ENCODE measurements at regions not wholly inside any gene's neighbourhood (a gene's known extent, or its start where the extent isn't known, plus 50 kb on each side); places are given as distances from the start of the nearest gene placed in this dataset.

DNA sequence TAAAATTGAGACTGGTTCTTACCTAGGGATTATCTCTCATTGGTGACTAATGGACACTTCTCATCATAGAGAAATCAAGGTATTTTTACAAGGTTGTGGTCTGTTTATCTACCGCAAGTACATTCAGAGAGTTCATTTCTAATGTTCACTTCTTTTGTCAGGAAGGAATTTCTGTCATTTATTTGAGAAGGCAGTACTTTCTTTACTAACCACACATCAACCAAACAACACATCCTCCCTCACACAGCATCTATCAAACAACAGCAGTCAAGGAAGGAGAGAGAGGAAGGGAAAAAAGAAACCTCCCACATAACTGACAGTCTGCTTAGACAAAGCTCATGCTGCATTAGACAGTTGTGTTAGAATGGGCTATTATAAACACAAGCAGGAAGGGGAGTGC is 182.3 kb upstream of the KLF12 start:
- Histone ChIP-seq H3K4me1 (ENCODE audit: control insufficient read depth in 1 of 2, insufficient read depth in 2 of 2, low read depth in 1 of 2, low read length in 1 of 2) (no peaks in the 10 kb centered on the region; a peak in 1 of 4 replicates), H3K27me3 (ENCODE audit: insufficient read depth) (no peaks in the 10 kb centered on the region), H3K9ac (no peak overlapping the region), H3K9me2 (no peaks in the 10 kb centered on the region), H3K4me2 (no peak overlapping the region), H3K36me3 (replicated peaks in 1 of 2; ENCODE audit: control insufficient read depth in 1 of 2, insufficient read depth in 2 of 2, low read length in 1 of 2) (no peaks in the 10 kb centered on the region), H3K9me3 (no peaks in the 10 kb centered on the region), H3K4me3 (ENCODE audit: low read depth in 2 of 2, low read length in 1 of 2) (no peak overlapping the region), H3K27ac (ENCODE audit: low read depth in 2 of 2, low read length in 1 of 2) (no peak overlapping the region), H4K20me1 (ENCODE audit: insufficient read depth) (no peaks in the 10 kb centered on the region), H3K79me2 (ENCODE audit: insufficient read depth) (no peaks in the 10 kb centered on the region), H2AFZ (ENCODE audit: low read depth) (no peak overlapping the region), H3F3A (replicated peaks; ENCODE audit: insufficient read depth) (no peaks in the 10 kb centered on the region)
- CTCF ChIA-PET, result no interaction called here
- no peak for DNase-seq
- 95% methylated on average over 1 of the region's 1 CpG for WGBS (ENCODE audit: low lambda C conversion rate)
- no peak for TF ChIP-seq TAF1 (IDR thresholded peaks at IDR 0.05; ENCODE audit: borderline replicate concordance, low read depth, low read length)
- TF ChIP-seq, protein P1, sequence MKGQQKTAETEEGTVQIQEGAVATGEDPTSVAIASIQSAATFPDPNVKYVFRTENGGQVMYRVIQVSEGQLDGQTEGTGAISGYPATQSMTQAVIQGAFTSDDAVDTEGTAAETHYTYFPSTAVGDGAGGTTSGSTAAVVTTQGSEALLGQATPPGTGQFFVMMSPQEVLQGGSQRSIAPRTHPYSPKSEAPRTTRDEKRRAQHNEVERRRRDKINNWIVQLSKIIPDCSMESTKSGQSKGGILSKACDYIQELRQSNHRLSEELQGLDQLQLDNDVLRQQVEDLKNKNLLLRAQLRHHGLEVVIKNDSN (IDR thresholded peaks at IDR 0.05; ENCODE audit: borderline replicate concordance, low read depth), result no peak
- no peak for TF ChIP-seq NRF1 (IDR thresholded peaks at IDR 0.05; ENCODE audit: low read depth, low read length)
- no peak for TF ChIP-seq MEF2A (IDR thresholded peaks at IDR 0.05; ENCODE audit: borderline replicate concordance, low read depth)
- no peak for TF ChIP-seq YY1 (IDR thresholded peaks at IDR 0.05; ENCODE audit: low read depth)
- no peak for TF ChIP-seq FOSL2 (IDR thresholded peaks at IDR 0.05; ENCODE audit: borderline replicate concordance, low read depth)
- TF ChIP-seq TEAD4 (IDR thresholded peaks at IDR 0.05; ENCODE audit: borderline replicate concordance, insufficient read depth), result no peak
- no peak for TF ChIP-seq JUND (IDR thresholded peaks at IDR 0.05)
- TF ChIP-seq MXI1 (IDR thresholded peaks at IDR 0.05; ENCODE audit: low read depth, low read length), result no peak
- no peak for TF ChIP-seq TCF12 (IDR thresholded peaks at IDR 0.05)
- TF ChIP-seq ELF1 (IDR thresholded peaks at IDR 0.05), result no peak
- TF ChIP-seq EZH2phosphoT487 (IDR thresholded peaks at IDR 0.05; ENCODE audit: borderline replicate concordance, low read depth), result no peak
- TF ChIP-seq SMC3 (IDR thresholded peaks at IDR 0.05; ENCODE audit: low read depth, low read length), result no peak
- TF ChIP-seq, protein P2, sequence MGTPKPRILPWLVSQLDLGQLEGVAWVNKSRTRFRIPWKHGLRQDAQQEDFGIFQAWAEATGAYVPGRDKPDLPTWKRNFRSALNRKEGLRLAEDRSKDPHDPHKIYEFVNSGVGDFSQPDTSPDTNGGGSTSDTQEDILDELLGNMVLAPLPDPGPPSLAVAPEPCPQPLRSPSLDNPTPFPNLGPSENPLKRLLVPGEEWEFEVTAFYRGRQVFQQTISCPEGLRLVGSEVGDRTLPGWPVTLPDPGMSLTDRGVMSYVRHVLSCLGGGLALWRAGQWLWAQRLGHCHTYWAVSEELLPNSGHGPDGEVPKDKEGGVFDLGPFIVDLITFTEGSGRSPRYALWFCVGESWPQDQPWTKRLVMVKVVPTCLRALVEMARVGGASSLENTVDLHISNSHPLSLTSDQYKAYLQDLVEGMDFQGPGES (IDR thresholded peaks at IDR 0.05; ENCODE audit: low read depth, low read length), result no peak
- TF ChIP-seq GATA2 (CRISPR knock-in tag; IDR thresholded peaks at IDR 0.05), result no peak
- TF ChIP-seq, protein P3, sequence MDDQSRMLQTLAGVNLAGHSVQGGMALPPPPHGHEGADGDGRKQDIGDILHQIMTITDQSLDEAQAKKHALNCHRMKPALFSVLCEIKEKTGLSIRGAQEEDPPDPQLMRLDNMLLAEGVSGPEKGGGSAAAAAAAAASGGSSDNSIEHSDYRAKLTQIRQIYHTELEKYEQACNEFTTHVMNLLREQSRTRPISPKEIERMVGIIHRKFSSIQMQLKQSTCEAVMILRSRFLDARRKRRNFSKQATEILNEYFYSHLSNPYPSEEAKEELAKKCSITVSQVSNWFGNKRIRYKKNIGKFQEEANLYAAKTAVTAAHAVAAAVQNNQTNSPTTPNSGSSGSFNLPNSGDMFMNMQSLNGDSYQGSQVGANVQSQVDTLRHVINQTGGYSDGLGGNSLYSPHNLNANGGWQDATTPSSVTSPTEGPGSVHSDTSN (IDR thresholded peaks at IDR 0.05), result no peak
- TF ChIP-seq SIN3A (IDR thresholded peaks at IDR 0.05; ENCODE audit: borderline replicate concordance, low read depth, low read length), result no peak
- TF ChIP-seq, protein P4, sequence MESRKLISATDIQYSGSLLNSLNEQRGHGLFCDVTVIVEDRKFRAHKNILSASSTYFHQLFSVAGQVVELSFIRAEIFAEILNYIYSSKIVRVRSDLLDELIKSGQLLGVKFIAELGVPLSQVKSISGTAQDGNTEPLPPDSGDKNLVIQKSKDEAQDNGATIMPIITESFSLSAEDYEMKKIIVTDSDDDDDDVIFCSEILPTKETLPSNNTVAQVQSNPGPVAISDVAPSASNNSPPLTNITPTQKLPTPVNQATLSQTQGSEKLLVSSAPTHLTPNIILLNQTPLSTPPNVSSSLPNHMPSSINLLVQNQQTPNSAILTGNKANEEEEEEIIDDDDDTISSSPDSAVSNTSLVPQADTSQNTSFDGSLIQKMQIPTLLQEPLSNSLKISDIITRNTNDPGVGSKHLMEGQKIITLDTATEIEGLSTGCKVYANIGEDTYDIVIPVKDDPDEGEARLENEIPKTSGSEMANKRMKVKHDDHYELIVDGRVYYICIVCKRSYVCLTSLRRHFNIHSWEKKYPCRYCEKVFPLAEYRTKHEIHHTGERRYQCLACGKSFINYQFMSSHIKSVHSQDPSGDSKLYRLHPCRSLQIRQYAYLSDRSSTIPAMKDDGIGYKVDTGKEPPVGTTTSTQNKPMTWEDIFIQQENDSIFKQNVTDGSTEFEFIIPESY (IDR thresholded peaks at IDR 0.05; ENCODE audit: borderline replicate concordance, low read depth), result no peak
- POLR2A ChIA-PET, result no interaction called here
